ENCODE measurements at regions not wholly inside any gene's neighbourhood (a gene's known extent, or its start where the extent isn't known, plus 50 kb on each side); places are given as distances from the start of the nearest gene placed in this dataset.

DNA sequence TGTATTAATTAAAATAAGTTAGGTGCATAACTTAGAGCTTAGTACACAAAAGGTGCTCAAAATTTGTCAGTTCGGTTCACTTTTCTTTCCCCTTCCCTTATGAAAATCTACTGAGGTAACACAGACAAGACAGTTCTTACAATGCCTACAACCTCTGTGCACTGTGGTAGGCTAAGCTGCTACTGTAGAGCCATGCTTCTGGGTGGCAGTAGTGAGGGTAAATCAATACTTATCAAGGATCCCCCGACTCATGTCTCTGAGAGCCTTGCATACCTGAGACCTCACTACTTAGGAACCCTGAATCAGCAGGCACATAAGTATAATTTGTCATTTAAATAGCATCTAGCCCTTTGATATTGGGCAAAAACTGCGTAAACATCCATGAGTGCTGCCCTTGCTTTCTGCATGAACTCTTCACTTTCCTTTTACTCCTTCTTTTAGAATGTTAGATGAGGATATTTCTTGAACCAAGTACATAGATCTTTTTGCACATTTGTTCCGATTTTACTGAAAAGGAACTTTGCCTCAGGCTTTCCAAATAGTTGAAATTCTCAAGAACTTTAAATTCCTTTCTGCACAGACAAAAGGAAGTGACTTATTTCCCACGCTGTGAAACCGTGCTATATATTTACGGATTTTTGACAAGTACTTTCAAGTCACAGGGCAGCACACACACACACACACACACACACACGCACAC is 234.4 kb downstream of the TRIB2 start:
- ATAC-seq = no peak
- DNase-seq (ENCODE audit: low read depth, low spot score) = no peak
- no peak overlapping the region for H3K27ac ChIP-seq (ENCODE audit: low read length)
- intact Hi-C loops (cut with micrococcal nuclease; ENCODE audit: unreplicated experiment) = no loop called here
- POLR2A ChIA-PET = no interaction called here
- BruUV-seq (replicated peaks) = no TSS peak
- H3K27me3 ChIP-seq (ENCODE audit: control insufficient read depth, insufficient read depth, low read length) = no peaks in the 10 kb centered on the region
- H3K36me3 ChIP-seq (ENCODE audit: control insufficient read depth, insufficient read depth, low read length) = no peaks in the 10 kb centered on the region
- H3K4me1 ChIP-seq (ENCODE audit: control insufficient read depth, insufficient read depth, low read length) = no peaks in the 10 kb centered on the region
- TF ChIP-seq, protein P1, sequence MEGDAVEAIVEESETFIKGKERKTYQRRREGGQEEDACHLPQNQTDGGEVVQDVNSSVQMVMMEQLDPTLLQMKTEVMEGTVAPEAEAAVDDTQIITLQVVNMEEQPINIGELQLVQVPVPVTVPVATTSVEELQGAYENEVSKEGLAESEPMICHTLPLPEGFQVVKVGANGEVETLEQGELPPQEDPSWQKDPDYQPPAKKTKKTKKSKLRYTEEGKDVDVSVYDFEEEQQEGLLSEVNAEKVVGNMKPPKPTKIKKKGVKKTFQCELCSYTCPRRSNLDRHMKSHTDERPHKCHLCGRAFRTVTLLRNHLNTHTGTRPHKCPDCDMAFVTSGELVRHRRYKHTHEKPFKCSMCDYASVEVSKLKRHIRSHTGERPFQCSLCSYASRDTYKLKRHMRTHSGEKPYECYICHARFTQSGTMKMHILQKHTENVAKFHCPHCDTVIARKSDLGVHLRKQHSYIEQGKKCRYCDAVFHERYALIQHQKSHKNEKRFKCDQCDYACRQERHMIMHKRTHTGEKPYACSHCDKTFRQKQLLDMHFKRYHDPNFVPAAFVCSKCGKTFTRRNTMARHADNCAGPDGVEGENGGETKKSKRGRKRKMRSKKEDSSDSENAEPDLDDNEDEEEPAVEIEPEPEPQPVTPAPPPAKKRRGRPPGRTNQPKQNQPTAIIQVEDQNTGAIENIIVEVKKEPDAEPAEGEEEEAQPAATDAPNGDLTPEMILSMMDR (IDR thresholded peaks at IDR 0.05) = no peak
- TF ChIP-seq TCF7L2 (IDR thresholded peaks at IDR 0.05; ENCODE audit: low read depth, low read length) = no peak
- no peak for TF ChIP-seq REST (IDR thresholded peaks at IDR 0.05; ENCODE audit: insufficient read depth in 1 of 2, low read depth in 2 of 2, low read length in 1 of 2)
- in situ Hi-C loops (cut with HindIII; ENCODE audit: low pct_unique_long_range_greater_than_20kb, low sequenced_read_pairs) = no loop called here
- CTCF ChIA-PET = no interaction called here
- no peak overlapping the region for H3K4me3 ChIP-seq (ENCODE audit: low read depth in 2 of 2, low read length in 2 of 2)
- H3K9me3 ChIP-seq (ENCODE audit: control insufficient read depth, insufficient read depth, low read depth, low read length) = no peaks in the 10 kb centered on the region

- DNase-seq (ENCODE audit: low read depth, low spot score) (no peak), ATAC-seq (no peak)
- no peaks in the 10 kb centered on the region for H3K9me3 ChIP-seq (ENCODE audit: control insufficient read depth, insufficient read depth, low read depth, low read length)
- H3K27me3 ChIP-seq (ENCODE audit: control insufficient read depth, insufficient read depth, low read length) = no peaks in the 10 kb centered on the region
- H3K36me3 ChIP-seq (ENCODE audit: control insufficient read depth, insufficient read depth, low read length) = no peaks in the 10 kb centered on the region
- in situ Hi-C loops (cut with HindIII; ENCODE audit: low pct_unique_long_range_greater_than_20kb, low sequenced_read_pairs) (no loop called here), intact Hi-C loops (cut with micrococcal nuclease; ENCODE audit: unreplicated experiment) (no loop called here)
- no TSS peak for BruUV-seq (replicated peaks)
- no peaks in the 10 kb centered on the region for H3K4me1 ChIP-seq (ENCODE audit: control insufficient read depth, insufficient read depth, low read length)
- ChIA-PET CTCF (no interaction called here), POLR2A (no interaction called here)
- H3K27ac ChIP-seq (ENCODE audit: low read length) = no peak overlapping the region
- H3K4me3 ChIP-seq (ENCODE audit: low read depth in 2 of 2, low read length in 2 of 2) = no peak overlapping the region
- TF ChIP-seq TCF7L2 (IDR thresholded peaks at IDR 0.05; ENCODE audit: low read depth, low read length) = no peak
- TF ChIP-seq SIN3A (IDR thresholded peaks at IDR 0.05; ENCODE audit: borderline replicate concordance, insufficient read depth, low read depth, low read length) = no peak
- TF ChIP-seq REST (IDR thresholded peaks at IDR 0.05; ENCODE audit: insufficient read depth in 1 of 2, low read depth in 2 of 2, low read length in 1 of 2) = no peak
- TF ChIP-seq POLR2AphosphoS5 (IDR thresholded peaks at IDR 0.05; ENCODE audit: low read depth, low read length) = no peak
- TF ChIP-seq, protein P1 (IDR thresholded peaks at IDR 0.05) = no peak
Observed at GRCh38 chr2:12951657-12951973, 234.9 kb downstream of the TRIB2 start.

All from Panc1 (cell line).